BLaER1 treated with 17β-estradiol and CSF1 and Interleukin-3, amounts not matched to agents 10 nM and 100 nM (cell line): ENCODE measurements at regions not wholly inside any gene's neighbourhood (a gene's known extent, or its start where the extent isn't known, plus 50 kb on each side); places are given as distances from the start of the nearest gene placed in this dataset.
"Not testable (repeated sequence)": the region's sequence is repeated elsewhere in the genome, so short reads cannot be mapped to it uniquely, and the experiment has no call there.

Source experiments
- H3K27ac ChIP-seq, 11 experiments: shearing (Covaris generic); formaldehyde crosslinking; 2 replicates each; pipeline ENCODE4 v1.8.1; 2022
- H3K27me3 ChIP-seq, 11 experiments: shearing (Covaris generic); formaldehyde crosslinking; 2 replicates each; pipeline ENCODE4 v1.8.1; 2022
- H3K36me3 ChIP-seq, 11 experiments: shearing (Covaris generic); formaldehyde crosslinking; 2 replicates each; pipeline ENCODE4 v1.8.1; 2022
- H3K4me1 ChIP-seq, 10 experiments: shearing (Covaris generic); formaldehyde crosslinking; 2 replicates each; pipeline ENCODE4 v1.8.1; 2022
- H3K4me2 ChIP-seq, 11 experiments: shearing (Covaris generic); formaldehyde crosslinking; 2 replicates each; pipeline ENCODE4 v1.8.1; 2022
- H3K4me3 ChIP-seq, 10 experiments: shearing (Covaris generic); formaldehyde crosslinking; 2 replicates each; pipeline ENCODE4 v1.8.1; 2022
- H3K9ac ChIP-seq, 11 experiments: shearing (Covaris generic); formaldehyde crosslinking; 2 replicates each; pipeline ENCODE4 v1.8.1; 2022
- H3K9me3 ChIP-seq, 11 experiments: shearing (Covaris generic); formaldehyde crosslinking; replicated peaks in 1 of 11; 2 replicates each; pipeline ENCODE4 v1.8.1; 2022
- H4K20me1 ChIP-seq, 11 experiments: shearing (Covaris generic); formaldehyde crosslinking; 2 replicates each; pipeline ENCODE4 v1.8.1; 2022
- Cebpa-rat ChIP-seq, 11 experiments: shearing (Covaris generic); IDR thresholded peaks; 2 replicates each; pipeline ENCODE4 v1.8.1; 2022

DNA sequence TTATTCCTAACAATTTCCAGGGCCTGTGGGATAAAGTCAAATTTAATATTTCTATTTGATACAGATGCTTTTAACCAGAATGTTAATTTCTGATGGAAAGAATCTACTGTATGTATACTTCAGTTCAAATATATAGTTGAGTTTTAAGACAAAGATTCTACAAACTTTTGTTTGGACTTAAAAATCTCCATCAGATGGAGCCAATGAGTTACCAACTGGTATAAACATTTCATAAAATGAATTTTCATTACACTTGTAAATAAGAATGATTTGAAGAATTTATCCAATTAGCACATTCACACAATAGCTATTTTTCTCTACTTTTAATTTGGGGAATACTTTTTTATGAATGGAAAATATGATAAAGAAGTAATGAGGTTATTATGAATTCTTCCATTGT, 425.2 kb upstream of the MIS18BP1 start:
- H4K20me1 ChIP-seq: no peaks in the 10 kb centered on the region
- no peaks in the 10 kb centered on the region for H3K9me3 ChIP-seq
- H3K27ac ChIP-seq: no peak overlapping the region
- H3K4me3 ChIP-seq: no peak overlapping the region
- H3K9ac ChIP-seq: no peak overlapping the region
- H3K36me3 ChIP-seq: no peaks in the 10 kb centered on the region
- no peaks in the 10 kb centered on the region for H3K27me3 ChIP-seq
- no peaks in the 10 kb centered on the region for H3K4me1 ChIP-seq
- no peak overlapping the region for H3K4me2 ChIP-seq
- no peak for TF ChIP-seq Cebpa-rat (IDR thresholded peaks at IDR 0.05)

DNA sequence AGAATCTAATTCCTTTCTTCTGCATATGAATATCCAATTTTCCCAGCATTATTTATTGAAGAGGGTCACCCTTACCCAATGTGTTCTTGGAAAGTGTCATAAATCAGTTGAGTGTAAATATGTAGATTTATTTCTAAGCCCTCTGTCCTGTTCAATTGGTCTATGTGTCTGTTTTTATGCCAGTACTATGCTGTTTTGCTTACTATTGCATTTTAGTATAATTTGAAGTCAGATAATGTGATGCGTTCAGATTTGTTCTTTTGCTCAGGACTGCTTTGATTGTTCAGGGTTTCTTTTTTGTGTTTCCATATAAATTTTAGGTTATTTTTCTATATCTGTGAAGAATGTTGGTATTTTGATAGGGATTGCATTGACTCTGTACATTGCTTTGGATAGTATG, 420.4 kb upstream of the MIS18BP1 start:
- Histone ChIP-seq H3K4me3 (no peak overlapping the region), H3K9ac (no peak overlapping the region), H3K36me3 (no peaks in the 10 kb centered on the region), H3K4me1 (no peaks in the 10 kb centered on the region), H3K27ac (no peak overlapping the region), H3K4me2 (no peak overlapping the region), H3K27me3 (no peaks in the 10 kb centered on the region), H3K9me3 (no peaks in the 10 kb centered on the region), H4K20me1 (no peaks in the 10 kb centered on the region)
- TF ChIP-seq Cebpa-rat (IDR thresholded peaks at IDR 0.05): no peak

DNA sequence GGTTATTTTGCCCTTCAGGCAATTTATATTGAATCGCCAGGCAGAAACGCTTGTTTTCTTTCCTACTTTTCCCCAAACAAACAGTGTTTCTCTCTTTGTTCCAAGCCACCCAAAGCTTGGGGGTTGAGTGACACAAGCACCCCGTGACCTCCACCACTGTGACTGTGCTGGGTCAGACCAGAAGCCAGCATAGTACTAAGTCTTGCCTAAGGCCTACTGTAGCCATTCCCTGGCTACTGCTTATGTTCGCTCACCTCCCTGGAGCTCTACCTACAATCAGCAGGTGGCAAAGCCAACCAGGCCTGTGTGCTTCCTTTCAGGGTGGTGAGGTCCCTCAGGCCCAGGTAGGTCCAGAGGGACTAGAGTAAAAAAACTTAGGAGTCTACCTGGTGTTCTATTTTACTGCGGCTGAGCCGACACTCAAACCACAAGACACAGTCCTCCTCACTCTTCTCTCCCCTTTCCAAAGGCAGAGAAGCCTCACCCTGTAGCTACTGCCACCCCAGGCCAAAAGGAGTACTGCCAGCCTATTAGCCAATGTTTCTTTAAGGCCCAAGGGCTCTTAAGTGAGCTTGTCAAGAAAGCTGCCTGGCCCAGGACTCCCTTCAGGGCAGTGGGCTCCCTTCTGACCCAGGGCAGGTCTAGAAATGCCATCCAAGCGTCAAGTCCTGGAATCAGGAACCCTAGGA, 411.8 kb upstream of the MIS18BP1 start:
- 0 out of 22 replicates have a peak, but pooled peaks cover 0 to 5% (median 0%) of the 10 kb centered on the region in 11 experiments for H3K9me3 ChIP-seq
- H3K27me3 ChIP-seq: no peaks in the 10 kb centered on the region
- no peak for TF ChIP-seq Cebpa-rat (IDR thresholded peaks at IDR 0.05)
- no peaks in the 10 kb centered on the region for H3K4me1 ChIP-seq
- H3K4me3 ChIP-seq: no peak overlapping the region
- H3K9ac ChIP-seq: no peak overlapping the region
- no peaks in the 10 kb centered on the region for H3K36me3 ChIP-seq
- H3K27ac ChIP-seq: no peak overlapping the region
- no peaks in the 10 kb centered on the region for H4K20me1 ChIP-seq
- H3K4me2 ChIP-seq: no peak overlapping the region

DNA sequence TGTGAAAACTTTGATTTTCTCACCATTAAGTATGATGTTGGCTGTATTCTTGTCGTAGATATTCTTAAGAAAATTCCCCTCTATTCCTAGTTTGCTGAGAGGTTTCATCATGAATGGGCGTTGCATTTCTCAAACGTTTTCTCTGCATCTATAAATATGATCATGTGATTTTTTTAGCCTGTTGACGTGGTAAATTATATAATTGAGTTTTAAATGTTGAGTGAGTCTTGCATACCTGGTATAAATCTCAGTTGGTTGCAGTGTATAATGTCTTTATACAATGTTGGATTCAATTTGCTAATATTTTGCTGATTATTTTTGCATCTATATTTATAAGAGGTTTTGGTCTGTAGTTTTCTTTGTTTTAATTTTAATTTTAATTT, 405.9 kb upstream of the MIS18BP1 start:
- no peak overlapping the region for H3K27ac ChIP-seq

DNA sequence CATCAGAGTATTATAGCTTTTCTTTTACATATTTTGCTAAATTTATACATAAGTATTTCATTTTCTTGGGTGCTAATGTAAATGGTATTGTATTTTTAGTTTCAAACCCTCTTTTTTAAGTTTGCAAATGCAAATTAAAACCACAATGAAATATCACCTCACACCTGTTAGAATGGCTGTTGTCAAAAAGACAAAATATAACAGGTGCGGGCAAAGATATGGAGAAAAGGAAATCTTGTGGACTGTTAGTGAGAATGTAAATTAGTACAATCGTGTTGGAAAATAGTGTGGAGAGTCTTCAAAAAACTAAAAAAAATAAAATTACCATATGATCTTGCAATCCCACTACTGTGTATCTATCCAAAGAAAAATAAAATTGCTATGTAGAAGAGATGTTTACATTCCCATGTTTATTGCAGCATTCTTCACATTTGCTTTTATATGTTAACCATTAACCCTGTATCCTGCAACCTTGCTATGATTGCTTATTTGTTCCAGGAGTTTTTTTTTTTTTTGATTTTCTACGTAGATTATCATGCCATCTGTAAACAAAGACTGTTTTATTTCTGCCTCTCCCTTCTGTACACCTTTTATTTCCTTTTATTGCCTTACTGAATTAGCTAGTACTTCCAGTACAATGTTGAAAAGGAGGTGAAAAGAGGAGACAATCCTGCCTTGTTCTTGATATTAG, 405.4 kb upstream of the MIS18BP1 start:
- H3K27ac ChIP-seq: no peak overlapping the region
- no peak for TF ChIP-seq Cebpa-rat (IDR thresholded peaks at IDR 0.05)

More for the DNA sequence above, 405.9 kb upstream of the MIS18BP1 start:
- TF ChIP-seq Cebpa-rat (IDR thresholded peaks at IDR 0.05): no peak
- H4K20me1 ChIP-seq: no peaks in the 10 kb centered on the region
- H3K4me2 ChIP-seq: no peak overlapping the region
- no peaks in the 10 kb centered on the region for H3K36me3 ChIP-seq
- no peaks in the 10 kb centered on the region for H3K9me3 ChIP-seq
- no peaks in the 10 kb centered on the region for H3K4me1 ChIP-seq
- H3K4me3 ChIP-seq: no peak overlapping the region
- H3K27me3 ChIP-seq: no peaks in the 10 kb centered on the region
- H3K9ac ChIP-seq: no peak overlapping the region

DNA sequence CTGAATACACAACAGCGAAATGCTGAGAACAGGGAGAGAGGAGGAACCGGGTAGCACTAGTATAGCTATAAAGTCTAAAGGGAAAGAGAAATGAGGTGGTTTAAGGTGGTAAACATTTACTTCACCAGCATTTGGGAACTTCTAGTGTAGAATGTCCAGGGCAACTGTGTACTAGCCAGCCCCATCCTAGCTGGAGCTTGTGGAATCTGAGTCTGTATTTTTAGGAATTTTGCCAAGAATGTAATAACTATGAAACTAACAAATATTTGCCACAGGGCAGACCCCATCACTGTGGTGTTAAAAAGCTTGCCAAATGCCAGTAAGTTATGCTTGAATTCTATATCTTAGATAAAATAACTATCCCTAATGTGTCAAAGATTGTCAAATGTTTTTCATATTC, 398.9 kb upstream of the MIS18BP1 start:
- Histone ChIP-seq H3K27ac (no peak overlapping the region), H4K20me1 (no peaks in the 10 kb centered on the region), H3K9ac (no peak overlapping the region), H3K4me3 (no peak overlapping the region), H3K4me1 (no peaks in the 10 kb centered on the region), H3K9me3 (no peaks in the 10 kb centered on the region), H3K4me2 (no peak overlapping the region), H3K36me3 (no peaks in the 10 kb centered on the region), H3K27me3 (no peaks in the 10 kb centered on the region)
- no peak for TF ChIP-seq Cebpa-rat (IDR thresholded peaks at IDR 0.05)

More for the DNA sequence above, 405.4 kb upstream of the MIS18BP1 start:
- no peaks in the 10 kb centered on the region for H3K9me3 ChIP-seq
- H4K20me1 ChIP-seq: no peaks in the 10 kb centered on the region
- H3K4me2 ChIP-seq: no peak overlapping the region
- no peaks in the 10 kb centered on the region for H3K36me3 ChIP-seq
- no peak overlapping the region for H3K9ac ChIP-seq
- no peak overlapping the region for H3K4me3 ChIP-seq
- no peaks in the 10 kb centered on the region for H3K27me3 ChIP-seq
- no peaks in the 10 kb centered on the region for H3K4me1 ChIP-seq

DNA sequence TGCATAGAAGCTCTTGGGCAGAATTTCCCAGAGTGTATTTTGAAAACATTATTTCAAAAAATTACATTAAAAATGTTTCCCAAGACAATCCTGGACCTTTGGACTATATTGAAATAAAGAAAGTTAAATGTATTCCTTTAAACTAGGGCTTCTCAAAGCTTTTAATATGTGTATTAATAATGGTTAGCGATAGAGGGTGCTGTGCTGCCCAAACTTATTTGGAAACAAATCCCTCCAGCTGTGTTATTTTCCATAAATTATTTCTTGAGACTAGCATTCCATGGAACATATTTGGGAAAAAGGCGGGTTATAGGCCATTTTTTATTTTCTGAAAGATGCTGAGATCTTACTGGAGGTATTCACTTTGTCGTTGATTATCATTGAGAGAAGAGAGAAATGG, 397.8 kb upstream of the MIS18BP1 start:
- H3K9me3 ChIP-seq: no peaks in the 10 kb centered on the region

DNA sequence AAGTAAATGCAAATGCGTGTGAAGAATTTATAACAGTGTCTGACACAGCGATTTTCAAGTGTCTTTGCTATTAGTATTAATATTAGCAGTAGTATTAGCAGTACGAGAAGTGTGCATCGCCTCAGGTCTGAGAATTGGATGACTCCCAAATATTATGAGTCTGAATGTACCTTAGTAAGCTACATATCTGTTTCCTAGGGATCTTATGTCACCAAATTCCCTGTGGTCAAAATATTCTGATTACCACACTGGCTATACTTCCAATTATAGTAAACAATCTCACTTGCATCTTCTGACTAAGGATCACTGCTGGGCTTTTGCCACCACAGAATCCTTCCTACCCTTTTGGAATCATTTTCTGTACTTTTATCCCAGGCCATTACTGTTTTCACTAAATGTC, 396.0 kb upstream of the MIS18BP1 start:
- Histone ChIP-seq H3K9me3 (no peaks in the 10 kb centered on the region), H3K4me1 (no peaks in the 10 kb centered on the region), H4K20me1 (no peaks in the 10 kb centered on the region), H3K36me3 (no peaks in the 10 kb centered on the region), H3K27ac (no peak overlapping the region), H3K27me3 (no peaks in the 10 kb centered on the region), H3K9ac (no peak overlapping the region), H3K4me3 (no peak overlapping the region), H3K4me2 (no peak overlapping the region)
- TF ChIP-seq Cebpa-rat (IDR thresholded peaks at IDR 0.05): no peak

More for the DNA sequence above, 397.8 kb upstream of the MIS18BP1 start:
- Histone ChIP-seq H3K27ac (no peak overlapping the region), H3K4me1 (no peaks in the 10 kb centered on the region), H3K4me3 (no peak overlapping the region), H3K27me3 (no peaks in the 10 kb centered on the region), H3K9ac (no peak overlapping the region), H3K36me3 (no peaks in the 10 kb centered on the region), H3K4me2 (no peak overlapping the region), H4K20me1 (no peaks in the 10 kb centered on the region)
- TF ChIP-seq Cebpa-rat (IDR thresholded peaks at IDR 0.05): no peak

DNA sequence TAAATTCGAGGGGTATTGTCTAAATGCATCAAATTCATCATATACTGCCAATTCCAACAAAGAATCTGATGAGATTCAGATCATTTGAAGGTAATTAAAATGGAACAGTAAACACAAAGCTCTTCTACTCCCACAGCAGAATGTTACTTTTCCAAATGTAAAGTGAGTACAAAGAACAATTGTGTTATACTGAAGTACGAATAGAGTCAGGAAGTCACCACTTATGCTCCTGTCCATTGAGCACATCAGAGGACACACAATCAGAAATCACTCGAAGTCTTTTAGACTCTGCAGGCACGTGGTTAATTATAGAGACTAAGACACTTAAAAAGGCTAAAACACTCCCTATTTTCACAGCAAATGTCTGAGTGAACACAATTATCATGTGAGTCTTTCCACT, 388.5 kb upstream of the MIS18BP1 start:
- H3K36me3 ChIP-seq: no peaks in the 10 kb centered on the region
- no peak overlapping the region for H3K4me3 ChIP-seq
- H3K27ac ChIP-seq: no peak overlapping the region
- no peaks in the 10 kb centered on the region for H3K4me1 ChIP-seq
- no peaks in the 10 kb centered on the region; a peak in 1 of 22 replicates for H3K9me3 ChIP-seq
- H4K20me1 ChIP-seq: no peaks in the 10 kb centered on the region
- no peak overlapping the region for H3K4me2 ChIP-seq
- H3K27me3 ChIP-seq: no peaks in the 10 kb centered on the region
- H3K9ac ChIP-seq: no peak overlapping the region
- no peak for TF ChIP-seq Cebpa-rat (IDR thresholded peaks at IDR 0.05)

DNA sequence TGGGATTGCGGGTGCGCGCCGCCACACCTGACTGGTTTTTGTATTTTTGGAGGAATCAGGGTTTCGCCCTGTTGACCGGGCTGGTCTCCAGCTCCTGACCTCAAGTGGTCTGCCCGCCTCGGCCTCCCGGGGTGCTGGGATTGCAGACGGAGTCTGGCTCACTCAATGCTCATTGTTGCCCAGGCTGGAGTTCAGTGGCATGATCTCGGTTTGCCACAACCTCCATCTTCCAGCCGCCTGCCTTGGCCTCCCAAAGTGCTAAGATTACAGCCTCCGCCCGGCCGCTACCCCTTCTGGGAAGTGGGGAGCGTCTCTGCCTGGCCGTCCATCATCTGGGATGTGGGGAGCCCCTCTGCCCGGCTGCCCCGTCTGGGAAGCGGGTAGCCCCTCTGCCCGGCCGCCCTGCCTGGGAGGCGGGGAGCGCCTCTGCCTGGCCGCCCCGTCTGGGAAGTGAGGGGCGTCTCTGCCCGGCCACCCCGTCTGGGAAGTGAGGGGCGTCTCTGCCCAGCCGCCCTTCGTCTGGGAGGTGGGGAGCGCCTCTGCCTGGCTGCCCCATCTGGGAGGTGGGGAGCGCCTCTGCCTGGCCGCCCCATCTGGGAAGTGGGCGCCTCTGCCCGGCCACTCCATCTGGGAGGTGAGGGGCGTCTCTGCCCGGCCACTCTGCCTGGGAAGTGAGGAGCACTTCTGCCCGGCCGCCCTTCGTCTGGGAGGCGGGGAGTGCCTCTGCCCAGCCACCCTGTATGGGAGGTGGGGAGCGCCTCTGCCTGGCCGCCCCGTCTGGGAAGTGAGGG, 381.8 kb upstream of the MIS18BP1 start:
- H3K9me3 ChIP-seq: peaks cover 0 to 16% (median 11%) of the 10 kb centered on the region in 11 experiments; a peak in 17 of 22 replicates
- not testable (repeated sequence) for H3K4me2 ChIP-seq, H4K20me1 ChIP-seq, H3K36me3 ChIP-seq, H3K4me1 ChIP-seq, H3K9ac ChIP-seq, H3K27ac ChIP-seq, H3K4me3 ChIP-seq, H3K27me3 ChIP-seq
